HG03432 (cell line): ENCODE measurements at regions not wholly inside any gene's neighbourhood (a gene's known extent, or its start where the extent isn't known, plus 50 kb on each side); places are given as distances from the start of the nearest gene placed in this dataset.
"Not testable (repeated sequence)": the region's sequence is repeated elsewhere in the genome, so short reads cannot be mapped to it uniquely, and the experiment has no call there.

Source experiments
- ATAC-seq: cut with Tn5 transposase; IDR thresholded peaks from one replicate; pipeline ENCODE4 v1.9.1; 2021; ENCODE audit warnings: mild to moderate bottlenecking, moderate library complexity; ENCODE audit not compliant: unreplicated experiment

- ATAC-seq: no peak
These were observed 149.8 kb upstream of the ATXN1 start for GRCh38 chr6:16911088-16911487.

GRCh38 chr6:16909658-16910360 is 148.5 kb upstream of the ATXN1 start:
- ATAC-seq: no peak

- no peak for ATAC-seq
These were observed 146.7 kb upstream of the ATXN1 start for GRCh38 chr6:16907991-16908390.

- no peak for ATAC-seq
These were observed 143.7 kb upstream of the ATXN1 start for GRCh38 chr6:16904957-16905356.

- ATAC-seq: no peak
These were observed 142.2 kb upstream of the ATXN1 start for GRCh38 chr6:16903470-16903869.

GRCh38 chr6:16902502-16902901 is 141.2 kb upstream of the ATXN1 start:
- no peak for ATAC-seq

- no peak for ATAC-seq
These were observed 140.5 kb upstream of the ATXN1 start for GRCh38 chr6:16901782-16902181.

GRCh38 chr6:16901306-16901705 is 140.0 kb upstream of the ATXN1 start:
- no peak for ATAC-seq

- no peak for ATAC-seq
These were observed 137.6 kb upstream of the ATXN1 start for GRCh38 chr6:16898640-16899396.

GRCh38 chr6:16897669-16898068 is 136.4 kb upstream of the ATXN1 start:
- no peak for ATAC-seq

GRCh38 chr6:16894301-16894700 is 133.0 kb upstream of the ATXN1 start:
- no peak for ATAC-seq

GRCh38 chr6:16891110-16891509 is 129.8 kb upstream of the ATXN1 start:
- ATAC-seq: not testable (repeated sequence)

- no peak for ATAC-seq
These were observed 124.3 kb upstream of the ATXN1 start for GRCh38 chr6:16885411-16886160.

- no peak for ATAC-seq
These were observed 123.3 kb upstream of the ATXN1 start for GRCh38 chr6:16884526-16884925.

- no peak for ATAC-seq
These were observed 122.2 kb upstream of the ATXN1 start for GRCh38 chr6:16883414-16883813.

GRCh38 chr6:16882230-16882629 is 121.0 kb upstream of the ATXN1 start:
- ATAC-seq: no peak

- not testable (repeated sequence) for ATAC-seq
These were observed 115.6 kb upstream of the ATXN1 start for GRCh38 chr6:16876852-16877251.

- no peak for ATAC-seq
These were observed 114.9 kb upstream of the ATXN1 start for GRCh38 chr6:16876201-16876600.

GRCh38 chr6:16873698-16874097 is 112.4 kb upstream of the ATXN1 start:
- no peak for ATAC-seq

- no peak for ATAC-seq
These were observed 111.4 kb upstream of the ATXN1 start for GRCh38 chr6:16872543-16873235.

- ATAC-seq: no peak
These were observed 109.8 kb upstream of the ATXN1 start for GRCh38 chr6:16871047-16871446.
